OCI-LY3 (cell line): ENCODE measurements at regions not wholly inside any gene's neighbourhood (a gene's known extent, or its start where the extent isn't known, plus 50 kb on each side); places are given as distances from the start of the nearest gene placed in this dataset.

Experiments used
- H2AFZ ChIP-seq: fragments of 200-600, 300-600 bp; shearing (Covaris generic); 2 replicates; pipeline ENCODE4 v1.6.0; 2014; ENCODE audit warnings: antibody characterized with exemption, low read depth, low read length
- H3K27ac ChIP-seq: fragments of 200-600, 300-600 bp; sonication (generic); 2 replicates; pipeline ENCODE4 v1.5.1; 2014; ENCODE audit warnings: mild to moderate bottlenecking, low read length, moderate library complexity, mixed read lengths
- H3K27me3 ChIP-seq: fragments of 200-600, 300-600 bp; sonication (generic); 2 replicates; pipeline ENCODE4 v1.6.1; 2014; ENCODE audit warnings: low read depth, low read length, mixed read lengths
- H3K36me3 ChIP-seq: fragments of 200-600, 300-600 bp; sonication (generic); replicated peaks from 2 replicates; pipeline ENCODE3; 2014; ENCODE audit warnings: low read depth, low read length, mixed read lengths
- H3K4me1 ChIP-seq: fragments of 300-600, 200-600 bp; sonication (generic); 2 replicates; pipeline ENCODE4 v1.6.1; 2014; ENCODE audit warnings: low read length, mixed read lengths
- H3K4me2 ChIP-seq: fragments of 200-600, 300-600 bp; sonication (generic); 2 replicates; pipeline ENCODE4 v1.6.1; 2014; ENCODE audit warnings: low read length, mixed read lengths
- H3K4me3 ChIP-seq: fragments of 300-600, 200-600 bp; sonication (generic); 2 replicates; pipeline ENCODE4 v1.5.1; 2014; ENCODE audit warnings: antibody characterized with exemption, mild to moderate bottlenecking, low read length, moderate library complexity
- H3K79me2 ChIP-seq: fragments of 300-600, 200-600 bp; shearing (Covaris generic); 2 replicates; pipeline ENCODE4 v1.6.1; 2014; ENCODE audit warnings: mild to moderate bottlenecking, low read length, mixed read lengths
- H3K9ac ChIP-seq: fragments of 300-600, 200-600 bp; shearing (Covaris generic); 2 replicates; pipeline ENCODE4 v1.6.0; 2014; ENCODE audit warnings: mild to moderate bottlenecking, low read length, moderate library complexity
- H3K9me3 ChIP-seq: fragments of 200-600, 300-600 bp; shearing (Covaris generic); 2 replicates; pipeline ENCODE4 v1.6.1; 2014; ENCODE audit warnings: low read length, mixed read lengths; ENCODE audit not compliant: insufficient read depth
- H4K20me1 ChIP-seq: fragments of 200-600, 300-600 bp; sonication (generic); 2 replicates; pipeline ENCODE4 v1.6.1; 2016; ENCODE audit warnings: low read length, mixed read lengths; ENCODE audit not compliant: insufficient read depth
- CTCF ChIP-seq: fragments of 200-600, 300-600 bp; sonication (generic); IDR thresholded peaks from 2 replicates; pipeline ENCODE4 v1.5.1; 2014; ENCODE audit warnings: antibody characterized with exemption, low read length, low read depth
- EZH2phosphoT487 ChIP-seq: fragments of 200-600 bp; shearing (Covaris generic); IDR thresholded peaks from 2 replicates; pipeline ENCODE4 v1.6.1; 2018; ENCODE audit warnings: antibody characterized with exemption, mixed run types, low read depth

GRCh38 chr6:97958134-97958533 is 675.1 kb upstream of the MMS22L start:
- Histone ChIP-seq H3K27ac (no peak overlapping the region), H3K36me3 (no peaks in the 10 kb centered on the region), H3K79me2 (no peaks in the 10 kb centered on the region), H3K9ac (no peak overlapping the region), H3K27me3 (no peaks in the 10 kb centered on the region), H4K20me1 (no peaks in the 10 kb centered on the region), H3K4me3 (no peak overlapping the region), H3K4me1 (no peaks in the 10 kb centered on the region), H2AFZ (no peak overlapping the region), H3K4me2 (no peak overlapping the region), H3K9me3 (no peaks in the 10 kb centered on the region)
- TF ChIP-seq EZH2phosphoT487: no peak
- no peak for TF ChIP-seq CTCF

GRCh38 chr6:97963193-97963592 is 680.2 kb upstream of the MMS22L start:
- Histone ChIP-seq H2AFZ (no peak overlapping the region), H3K4me3 (no peak overlapping the region), H3K4me1 (no peaks in the 10 kb centered on the region), H3K27ac (no peak overlapping the region), H3K79me2 (no peaks in the 10 kb centered on the region), H3K9ac (no peak overlapping the region), H3K9me3 (no peaks in the 10 kb centered on the region), H4K20me1 (no peaks in the 10 kb centered on the region), H3K36me3 (no peaks in the 10 kb centered on the region), H3K27me3 (no peaks in the 10 kb centered on the region), H3K4me2 (no peak overlapping the region)
- no peak for TF ChIP-seq CTCF
- no peak for TF ChIP-seq EZH2phosphoT487

- Histone ChIP-seq H3K79me2 (no peaks in the 10 kb centered on the region), H3K4me1 (no peaks in the 10 kb centered on the region), H3K4me2 (no peak overlapping the region), H3K27me3 (no peaks in the 10 kb centered on the region), H2AFZ (no peak overlapping the region), H3K9ac (no peak overlapping the region), H3K36me3 (no peaks in the 10 kb centered on the region), H4K20me1 (no peaks in the 10 kb centered on the region), H3K27ac (no peak overlapping the region), H3K4me3 (no peak overlapping the region), H3K9me3 (no peaks in the 10 kb centered on the region)
- TF ChIP-seq EZH2phosphoT487: no peak
- no peak for TF ChIP-seq CTCF
Measured at GRCh38 chr6:97969065-97969464, 686.0 kb upstream of the MMS22L start.

GRCh38 chr6:97977084-97977483 is 694.1 kb upstream of the MMS22L start:
- no peak overlapping the region for H3K27ac ChIP-seq
- H3K9me3 ChIP-seq: no peaks in the 10 kb centered on the region
- H3K4me2 ChIP-seq: no peak overlapping the region
- no peak overlapping the region for H3K4me3 ChIP-seq
- no peak overlapping the region for H2AFZ ChIP-seq
- no peaks in the 10 kb centered on the region for H4K20me1 ChIP-seq
- TF ChIP-seq EZH2phosphoT487 (no peak), CTCF (no peak)
- no peaks in the 10 kb centered on the region for H3K4me1 ChIP-seq
- no peaks in the 10 kb centered on the region for H3K79me2 ChIP-seq
- H3K9ac ChIP-seq: no peak overlapping the region
- H3K36me3 ChIP-seq: no peaks in the 10 kb centered on the region
- no peaks in the 10 kb centered on the region for H3K27me3 ChIP-seq
